ENCODE measurements at regions not wholly inside any gene's neighbourhood (a gene's known extent, or its start where the extent isn't known, plus 50 kb on each side); places are given as distances from the start of the nearest gene placed in this dataset.

- TF ChIP-seq CTCF (conservative IDR thresholded peaks at IDR 0.05) (no peak), ZFX (IDR thresholded peaks at IDR 0.05) (no peak)
Measured at GRCh38 chr4:125013891-125014290, 300.9 kb upstream of the FAT4 start.
